Testis (tissue), 2 donors: ENCODE measurements at regions not wholly inside any gene's neighbourhood (a gene's known extent, or its start where the extent isn't known, plus 50 kb on each side); places are given as distances from the start of the nearest gene placed in this dataset.

Experiments
- POLR2A ChIP-seq: fragments of 450-650 bp; IDR thresholded peaks from one replicate; pipeline ENCODE4 v1.6.1; 2017; ENCODE audit warnings: antibody characterized with exemption, mild to moderate bottlenecking, moderate library complexity
- TF ChIP-seq, protein P1 (sequence below), 3 experiments: fragments of 450-650 bp in 2 of 3; fragments of 200-600 bp in 1 of 3; sonication (generic) in 1 of 3; IDR thresholded peaks; one replicate each; pipeline ENCODE4 v1.5.1; 2016 to 2019; ENCODE audit warnings: antibody characterized with exemption in 3 of 3, mild to moderate bottlenecking in 2 of 3, moderate library complexity in 1 of 3

DNA sequence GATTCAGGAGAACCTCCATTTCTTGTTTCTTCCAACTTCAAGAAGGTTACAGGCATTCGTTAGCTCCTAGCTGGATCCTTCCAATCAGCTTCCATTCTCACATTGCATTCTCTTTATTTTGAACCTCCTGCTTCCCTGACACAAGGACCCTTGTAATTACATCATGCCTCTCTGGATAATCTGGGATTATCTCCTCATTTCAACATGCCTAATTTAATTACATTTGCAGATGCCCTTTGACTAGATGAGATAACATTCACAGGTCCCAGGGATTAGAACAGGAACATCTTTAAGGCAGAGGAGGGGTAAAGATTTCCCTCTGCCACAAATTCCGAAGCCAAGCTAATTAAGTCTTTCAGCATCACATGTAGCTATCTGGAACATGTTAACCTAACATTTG, 753.8 kb upstream of the PCDH7 start:
- TF ChIP-seq, protein P1, sequence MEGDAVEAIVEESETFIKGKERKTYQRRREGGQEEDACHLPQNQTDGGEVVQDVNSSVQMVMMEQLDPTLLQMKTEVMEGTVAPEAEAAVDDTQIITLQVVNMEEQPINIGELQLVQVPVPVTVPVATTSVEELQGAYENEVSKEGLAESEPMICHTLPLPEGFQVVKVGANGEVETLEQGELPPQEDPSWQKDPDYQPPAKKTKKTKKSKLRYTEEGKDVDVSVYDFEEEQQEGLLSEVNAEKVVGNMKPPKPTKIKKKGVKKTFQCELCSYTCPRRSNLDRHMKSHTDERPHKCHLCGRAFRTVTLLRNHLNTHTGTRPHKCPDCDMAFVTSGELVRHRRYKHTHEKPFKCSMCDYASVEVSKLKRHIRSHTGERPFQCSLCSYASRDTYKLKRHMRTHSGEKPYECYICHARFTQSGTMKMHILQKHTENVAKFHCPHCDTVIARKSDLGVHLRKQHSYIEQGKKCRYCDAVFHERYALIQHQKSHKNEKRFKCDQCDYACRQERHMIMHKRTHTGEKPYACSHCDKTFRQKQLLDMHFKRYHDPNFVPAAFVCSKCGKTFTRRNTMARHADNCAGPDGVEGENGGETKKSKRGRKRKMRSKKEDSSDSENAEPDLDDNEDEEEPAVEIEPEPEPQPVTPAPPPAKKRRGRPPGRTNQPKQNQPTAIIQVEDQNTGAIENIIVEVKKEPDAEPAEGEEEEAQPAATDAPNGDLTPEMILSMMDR (IDR thresholded peaks at IDR 0.05): no peak
- no peak for TF ChIP-seq POLR2A
